GM12878 (cell line): ENCODE measurements at regions not wholly inside any gene's neighbourhood (a gene's known extent, or its start where the extent isn't known, plus 50 kb on each side); places are given as distances from the start of the nearest gene placed in this dataset. TPM values are rescaled to one million over a fixed set of nuclear protein-coding genes. Genes with fewer than 3 reads are reported as not detected.

Experiments used
- ATAC-seq: fragments of 200-7000 bp; cut with Tn5 transposase; 3 replicates; pipeline ENCODE4 v1.9.1; 2020; ENCODE audit warnings: mild to moderate bottlenecking, moderate library complexity
- BruUV-seq: library from RNA; stranded (reverse); fragments of 400-500 nt; replicated peaks from 2 replicates; lab custom pipeline; 2021; lab: Mats Ljungman, UMichigan
- CTCF ChIA-PET: fragments of 300-600 bp; sonication (Branson Sonifier 250); formaldehyde crosslinking; extraction: SDS; loops from one replicate; lab custom pipeline; 2021; ENCODE audit warnings: inconsistent platforms; lab: Yijun Ruan, JAX
- POLR2A ChIA-PET: fragments of 350-600 bp; formaldehyde crosslinking; extraction: SDS; loops from one replicate; lab custom pipeline; 2021; ENCODE audit warnings: inconsistent platforms; lab: Charles Lee
- RAD21 ChIA-PET: fragments of 300-600 bp; sonication (Branson Sonifier 250); formaldehyde crosslinking; loops from one replicate; lab custom pipeline; 2023; ENCODE audit warnings: antibody characterized with exemption; ENCODE audit not compliant: unreplicated experiment; lab: Charles Lee
- SMC1A ChIA-PET: fragments of 300-600 bp; sonication (Branson Sonifier 250); formaldehyde crosslinking; loops from one replicate; lab custom pipeline; 2023; ENCODE audit not compliant: unreplicated experiment, uncharacterized antibody; lab: Charles Lee
- DNase-seq: peaks from one replicate; pipeline ENCODE4 v3.0.0-alpha.2; 2011; ENCODE audit warnings: low read depth, low spot score
- FAIRE-seq: peaks from 3 replicates; lab custom pipeline; 2011; peaks lifted over from hg19 to GRCh38; lab: Jason Lieb, UNC
- H2AFZ ChIP-seq: 2 replicates; pipeline ENCODE4 v1.6.0; 2011; ENCODE audit warnings: low read depth, low read length, control low read depth; ENCODE audit not compliant: control insufficient read depth
- H3K27ac ChIP-seq: 2 replicates; pipeline ENCODE4 v1.5.1; 2011; ENCODE audit warnings: control low read depth; ENCODE audit not compliant: control insufficient read depth, insufficient read depth
- H3K27me3 ChIP-seq, 2 experiments: replicated peaks in 1 of 2; 2 replicates each; pipeline versions ENCODE4 v1.6.0 to v1.6.1; 2011; ENCODE audit warnings: low read length in 1 of 2; ENCODE audit not compliant: control insufficient read depth in 2 of 2, insufficient read depth in 2 of 2
- H3K36me3 ChIP-seq, 2 experiments: 2 replicates each; pipeline ENCODE4 v1.5.1; 2011; ENCODE audit warnings: low read length in 1 of 2; ENCODE audit not compliant: control insufficient read depth in 2 of 2, insufficient read depth in 2 of 2
- H3K4me1 ChIP-seq: 2 replicates; pipeline ENCODE4 v1.6.1; 2011; ENCODE audit warnings: mild to moderate bottlenecking, low read length, moderate library complexity, mixed read lengths; ENCODE audit not compliant: control insufficient read depth, insufficient read depth
- H3K4me2 ChIP-seq: 2 replicates; pipeline ENCODE4 v1.6.0; 2011; ENCODE audit warnings: control low read depth; ENCODE audit not compliant: control insufficient read depth, insufficient read depth
- H3K4me3 ChIP-seq: fragments of 200-600 bp; sonication (generic); 2 replicates; pipeline ENCODE4 v1.5.1; 2016
- H3K79me2 ChIP-seq: 2 replicates; pipeline ENCODE4 v1.6.0; 2011; ENCODE audit warnings: low read length; ENCODE audit not compliant: control insufficient read depth, insufficient read depth
- H3K9ac ChIP-seq: 2 replicates; pipeline ENCODE4 v1.8.0; 2011; ENCODE audit warnings: low read length, control low read depth, mixed read lengths; ENCODE audit not compliant: control insufficient read depth, insufficient read depth
- H3K9me3 ChIP-seq: replicated peaks from 3 replicates; pipeline ENCODE4 v1.5.1; 2011; ENCODE audit warnings: mild to moderate bottlenecking, low read length; ENCODE audit not compliant: control insufficient read depth, insufficient read depth
- H4K20me1 ChIP-seq: 2 replicates; pipeline ENCODE4 v1.6.0; 2011; ENCODE audit not compliant: control insufficient read depth, insufficient read depth
- BRCA1 ChIP-seq: IDR thresholded peaks from 2 replicates; pipeline ENCODE4 v1.6.1; 2011; ENCODE audit warnings: low read depth, low read length, improper control_type of control experiment
- CBFB ChIP-seq: IDR thresholded peaks from 2 replicates; pipeline ENCODE4 v1.6.1; 2016; ENCODE audit warnings: antibody characterized with exemption, low read depth
- ESRRA ChIP-seq: IDR thresholded peaks from 2 replicates; pipeline ENCODE4 v1.6.1; 2012; ENCODE audit warnings: mild to moderate bottlenecking, low read length, improper control_type of control experiment
- HDAC2 ChIP-seq: fragments of 200-600 bp; sonication (generic); IDR thresholded peaks from 2 replicates; pipeline ENCODE4 v1.6.1; 2017
- JUNB ChIP-seq: IDR thresholded peaks from 2 replicates; pipeline ENCODE4 v1.6.1; 2016; ENCODE audit warnings: antibody characterized with exemption, mild to moderate bottlenecking
- MYB ChIP-seq: fragments of 150-350 bp; IDR thresholded peaks from 2 replicates; pipeline ENCODE4 v1.6.1; 2014; ENCODE audit warnings: mild to moderate bottlenecking, low read depth, low read length, borderline replicate concordance
- MYC ChIP-seq: IDR thresholded peaks from 2 replicates; pipeline ENCODE4 v1.6.1; 2011; ENCODE audit warnings: mild to moderate bottlenecking, low read length, moderate library complexity, inconsistent platforms; ENCODE audit not compliant: insufficient read depth, insufficient replicate concordance, insufficient read length, severe bottlenecking
- NKRF ChIP-seq: fragments of 450-650 bp; conservative IDR thresholded peaks from 2 replicates; pipeline ENCODE4 v1.6.1; 2017; ENCODE audit warnings: mild to moderate bottlenecking, moderate library complexity
- RUNX3 ChIP-seq: IDR thresholded peaks from 2 replicates; pipeline ENCODE4 v1.6.1; 2012; ENCODE audit warnings: low read length, inconsistent platforms
- SMC3 ChIP-seq: IDR thresholded peaks from 2 replicates; pipeline ENCODE4 v1.6.1; 2011; ENCODE audit warnings: low read length, improper control_type of control experiment, borderline replicate concordance
- SPI1 ChIP-seq: IDR thresholded peaks from 2 replicates; pipeline ENCODE4 v1.6.1; 2011; ENCODE audit warnings: low read depth, mild to moderate bottlenecking, low read length, moderate library complexity, borderline replicate concordance; ENCODE audit not compliant: insufficient read depth
- STAT3 ChIP-seq: IDR thresholded peaks from 2 replicates; pipeline ENCODE4 v1.6.1; 2011; ENCODE audit warnings: low read depth, low read length, improper control_type of control experiment
- SUPT20H ChIP-seq: IDR thresholded peaks from 2 replicates; pipeline ENCODE4 v1.6.1; 2011; ENCODE audit warnings: low read depth, mild to moderate bottlenecking, low read length, moderate library complexity, borderline replicate concordance; ENCODE audit not compliant: control insufficient read depth
- WGBS: methylation state at CpG from one replicate; pipeline ENCODE4 v1.1.6; 2016; ENCODE audit warnings: low lambda C conversion rate; ENCODE audit not compliant: insufficient replicate concordance, insufficient coverage; ENCODE audit errors: missing lambda C conversion rate; 5-methylcytosine and 5-hydroxymethylcytosine counted together
- in situ Hi-C: fragments of 300-500 bp; cut with MboI; formaldehyde crosslinking; loops from 9 replicates; pipeline ENCODE4 v1.14.3; 2018; ENCODE audit warnings: mixed read lengths
- intact Hi-C: fragments of 100-400 bp; cut with micrococcal nuclease; formaldehyde crosslinking; loops from one replicate; pipeline ENCODE4 v1.14.2; 2022; ENCODE audit not compliant: unreplicated experiment
- small RNA-seq: library from RNA; depleted of rRNA; stranded (forward); fragments of <200 nt; gene quantifications from one replicate; pipeline ENCODE3, GENCODE V24; 2014

DNA sequence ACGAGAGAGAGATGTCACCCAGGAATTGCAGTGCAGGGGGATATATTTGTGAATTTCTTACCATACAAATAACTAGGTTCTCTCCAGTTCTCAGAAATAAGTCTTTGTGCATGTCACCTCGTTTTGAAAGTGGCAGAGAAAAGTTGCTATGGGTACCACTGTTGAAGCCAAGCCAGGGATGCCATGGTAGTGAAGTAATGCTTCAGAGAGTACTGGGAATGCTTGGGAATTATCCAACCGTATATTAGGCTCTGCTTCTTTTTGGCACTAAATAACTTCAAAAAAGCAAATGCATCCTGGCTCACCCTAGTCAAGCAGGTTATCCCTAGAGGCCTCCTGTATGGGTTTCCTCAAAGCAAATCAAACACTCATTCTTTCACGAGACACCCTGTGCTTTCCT lies 50.7 kb upstream of the DDX18 start:
- intact Hi-C loops, result no loop called here
- no peaks in the 10 kb centered on the region for H3K79me2 ChIP-seq
- POLR2A ChIA-PET, result no interaction called here
- no peak for DNase-seq
- SMC1A ChIA-PET, result no interaction called here
- TF ChIP-seq ESRRA (no peak), HDAC2 (no peak), JUNB (no peak), CBFB (no peak), MYC (no peak), BRCA1 (no peak), NKRF (no peak), STAT3 (no peak), RUNX3 (no peak), MYB (no peak), SUPT20H (no peak), SPI1 (no peak), SMC3 (no peak)
- H4K20me1 ChIP-seq, result no peaks in the 10 kb centered on the region
- no peak overlapping the region for H3K27ac ChIP-seq
- CTCF ChIA-PET, result no interaction called here
- BruUV-seq, result no TSS peak
- no peak for ATAC-seq
- RAD21 ChIA-PET, result no interaction called here
- no peak overlapping the region for H2AFZ ChIP-seq
- WGBS, result 34% methylated on average over 4 of the region's 4 CpGs
- no peak overlapping the region for H3K9ac ChIP-seq
- in situ Hi-C loops, result loop anchor here (25.0 kb wide), 1 partner anchor 1252 kb away; no protein-coding TSS in a partner anchor
- H3K4me3 ChIP-seq, result no peak overlapping the region
- H3K9me3 ChIP-seq, result no peaks in the 10 kb centered on the region
- H3K4me2 ChIP-seq, result no peak overlapping the region
- no peaks in the 10 kb centered on the region for H3K27me3 ChIP-seq
- FAIRE-seq, result no peak
- H3K4me1 ChIP-seq, result no peaks in the 10 kb centered on the region
- no peaks in the 10 kb centered on the region for H3K36me3 ChIP-seq

Small RNA genes lying in the stretch of these regions (small RNA-seq; reads per million reads assigned to genes)
- gene AC104408.1 (not detected), gene RNU7-190P (not detected)
